Erythroblast (primary cell): ENCODE measurements at regions not wholly inside any gene's neighbourhood (a gene's known extent, or its start where the extent isn't known, plus 50 kb on each side); places are given as distances from the start of the nearest gene placed in this dataset.

ENCODE experiments used
- DNase-seq, 2 experiments: peaks; one replicate each; lab custom pipeline; 2025; lab: John Stamatoyannopoulos, UW
- GATA1 ChIP-seq: IDR thresholded peaks from 2 replicates; pipeline ENCODE4 v1.6.1; 2011; ENCODE audit warnings: low read depth, mild to moderate bottlenecking, control low read depth, low read length, moderate library complexity
- POLR2A ChIP-seq: IDR thresholded peaks from 2 replicates; pipeline ENCODE4 v1.6.1; 2011; ENCODE audit warnings: mild to moderate bottlenecking, low read length

DNA sequence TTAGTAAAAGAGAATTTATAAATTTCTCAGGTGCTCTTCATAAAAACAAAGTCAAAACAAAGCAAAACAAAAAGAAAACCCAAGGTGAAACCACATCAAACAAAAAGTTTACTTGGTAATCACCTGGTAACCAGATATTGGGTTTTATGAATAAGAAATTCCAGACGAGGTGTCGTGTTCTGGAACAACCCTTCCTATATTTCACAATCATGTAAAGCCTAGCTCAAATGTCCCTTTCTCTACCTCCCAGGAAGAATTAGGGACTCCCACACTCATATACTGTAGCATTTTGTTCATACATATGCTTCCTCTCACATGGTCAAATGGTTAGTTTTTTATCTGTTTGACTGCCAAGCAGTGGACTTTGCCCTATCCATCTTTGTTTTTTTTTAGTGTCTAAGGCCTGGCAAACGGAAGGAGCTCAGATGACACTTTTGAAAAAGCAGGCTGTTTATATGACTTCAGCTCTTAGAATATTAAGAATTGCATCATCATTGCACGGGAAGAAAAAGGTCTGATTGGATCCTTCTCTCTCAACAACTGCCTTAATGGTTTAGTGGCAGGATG is 326.7 kb upstream of the TBL1XR1 start:
- no peak for TF ChIP-seq GATA1
- no peak for TF ChIP-seq POLR2A
- no peak for DNase-seq

DNA sequence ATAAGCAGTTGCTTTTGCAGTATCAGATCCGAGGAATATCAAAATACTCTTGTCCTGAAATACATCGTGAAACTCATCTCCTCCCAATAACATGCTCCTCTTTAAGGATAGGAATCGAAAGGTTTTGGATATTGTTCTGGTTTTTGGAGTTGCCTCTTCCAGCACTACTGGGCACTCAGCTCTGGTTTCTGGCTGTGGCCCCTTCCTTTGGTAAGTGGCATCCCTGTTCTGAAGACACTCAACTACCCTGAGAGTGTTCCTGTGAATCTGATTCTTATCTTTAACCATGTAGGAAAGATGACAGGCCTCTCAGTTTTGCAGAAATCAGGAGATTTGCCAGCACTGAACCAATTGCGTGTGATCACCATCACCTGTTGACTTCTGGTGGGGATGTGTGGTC is 327.5 kb upstream of the TBL1XR1 start:
- TF ChIP-seq POLR2A (no peak), GATA1 (no peak)
- DNase-seq, result no peak

DNA sequence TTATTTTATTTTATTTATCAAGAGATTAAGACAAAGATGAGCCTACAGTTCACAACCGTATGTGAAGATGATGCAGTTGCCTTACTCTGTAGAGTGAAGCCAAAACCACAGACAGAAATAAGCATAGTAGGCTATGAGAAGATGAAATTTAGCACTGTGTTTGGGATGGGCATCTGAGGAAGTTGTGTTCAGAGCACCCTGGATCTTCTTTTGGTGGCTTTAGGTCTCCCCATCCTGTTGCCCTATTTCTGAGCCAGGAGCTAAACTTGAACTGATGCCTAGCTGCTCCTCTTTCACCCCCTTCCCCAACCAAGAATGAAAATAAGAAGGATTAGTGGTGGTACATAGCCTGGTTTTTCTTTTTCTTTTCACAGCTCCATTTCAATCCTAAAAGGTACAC is 328.1 kb upstream of the TBL1XR1 start:
- no peak for DNase-seq
- TF ChIP-seq POLR2A, result no peak
- no peak for TF ChIP-seq GATA1

DNA sequence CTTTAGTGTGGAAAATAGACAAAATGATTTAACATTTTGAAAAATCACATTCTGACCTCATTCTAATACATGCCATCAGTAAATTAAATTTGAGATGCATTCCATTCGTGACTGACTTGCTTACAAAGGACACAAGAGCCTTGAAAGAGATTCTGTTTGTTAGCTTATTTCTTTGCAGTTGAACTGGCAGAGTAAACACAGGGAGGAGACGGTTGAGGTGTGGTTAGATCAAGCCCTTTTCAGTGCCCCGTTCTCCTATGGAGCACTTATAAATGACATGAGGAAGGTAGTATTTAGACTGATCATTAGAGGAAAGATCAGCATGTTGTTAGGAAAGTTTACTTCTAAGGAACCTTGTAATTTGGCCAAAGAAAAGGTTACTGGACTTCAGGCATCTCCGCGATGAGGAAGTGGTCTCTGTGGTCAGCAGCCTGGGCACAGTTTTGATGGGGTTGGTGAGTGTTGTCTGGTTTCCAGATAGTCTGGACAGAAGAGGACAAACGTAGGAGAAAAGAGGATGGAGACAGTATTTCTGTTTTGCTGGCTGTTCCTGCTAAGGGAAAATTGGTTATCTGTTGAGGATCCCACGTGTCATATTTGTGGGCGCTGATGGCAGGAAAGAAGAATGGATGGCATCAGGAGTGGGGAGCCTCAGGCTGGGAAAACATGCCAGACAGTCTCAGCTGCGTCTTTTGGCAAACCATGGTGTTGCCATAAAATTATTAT is 328.9 kb upstream of the TBL1XR1 start:
- no peak for DNase-seq
- TF ChIP-seq POLR2A (no peak), GATA1 (no peak)

DNA sequence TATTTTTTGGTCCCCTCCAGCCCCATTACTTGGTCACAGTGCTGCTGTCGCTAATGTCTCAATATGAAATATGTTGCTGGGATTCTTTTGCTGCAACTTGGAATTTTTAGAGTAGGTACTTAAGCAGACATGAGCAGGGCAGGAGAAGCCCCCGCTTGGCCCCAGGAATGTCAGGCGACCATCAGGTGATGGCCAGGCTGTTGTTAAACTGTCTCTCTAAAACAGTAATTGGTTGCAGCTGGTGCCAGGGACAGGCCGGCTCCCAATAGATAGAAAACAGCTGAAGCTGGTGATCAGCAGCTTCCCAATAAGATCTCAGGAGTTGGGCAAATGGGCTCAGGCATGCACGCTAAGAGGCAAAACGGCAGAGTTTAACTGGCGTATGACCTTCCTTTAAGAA is 329.9 kb upstream of the TBL1XR1 start:
- no peak for DNase-seq

DNA sequence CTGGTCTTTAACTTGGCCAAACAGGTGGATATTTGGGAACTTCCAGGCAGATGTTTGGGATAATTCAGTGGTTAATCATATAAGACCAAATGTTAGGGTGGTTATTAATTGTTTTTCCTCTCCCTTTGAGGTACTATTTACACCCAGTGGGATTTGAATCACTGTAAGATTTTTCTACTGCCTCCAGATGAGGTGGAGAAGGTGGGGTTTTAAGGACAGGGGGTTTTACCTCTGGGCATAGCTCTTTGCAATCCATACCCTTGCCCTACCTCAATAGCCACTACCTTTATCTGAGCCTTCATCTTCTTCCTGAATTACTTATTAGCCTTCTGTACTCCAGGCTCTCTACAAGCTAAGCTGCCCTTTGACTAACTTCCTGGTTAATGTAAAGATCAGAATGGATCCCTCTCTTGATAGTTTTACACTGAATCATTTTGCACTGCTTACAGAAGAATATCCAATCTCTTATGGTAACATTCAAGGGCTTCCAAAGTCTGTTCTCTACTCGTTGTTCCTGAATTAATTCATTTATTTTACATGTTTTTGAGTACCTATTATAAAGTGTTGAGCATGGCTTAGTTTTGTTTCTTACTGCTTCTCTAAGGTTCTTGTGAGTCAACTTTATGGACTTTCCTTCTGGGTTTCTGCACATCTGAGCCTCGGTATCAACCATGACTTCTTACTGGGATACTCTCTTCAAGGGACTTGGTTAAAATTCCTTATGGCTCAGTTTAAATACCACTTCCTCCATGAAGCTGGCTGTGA is 331.2 kb upstream of the TBL1XR1 start:
- TF ChIP-seq POLR2A (no peak), GATA1 (no peak)
- DNase-seq, result no peak

More for the DNA sequence above, 329.9 kb upstream of the TBL1XR1 start:
- TF ChIP-seq GATA1 (no peak), POLR2A (no peak)

DNA sequence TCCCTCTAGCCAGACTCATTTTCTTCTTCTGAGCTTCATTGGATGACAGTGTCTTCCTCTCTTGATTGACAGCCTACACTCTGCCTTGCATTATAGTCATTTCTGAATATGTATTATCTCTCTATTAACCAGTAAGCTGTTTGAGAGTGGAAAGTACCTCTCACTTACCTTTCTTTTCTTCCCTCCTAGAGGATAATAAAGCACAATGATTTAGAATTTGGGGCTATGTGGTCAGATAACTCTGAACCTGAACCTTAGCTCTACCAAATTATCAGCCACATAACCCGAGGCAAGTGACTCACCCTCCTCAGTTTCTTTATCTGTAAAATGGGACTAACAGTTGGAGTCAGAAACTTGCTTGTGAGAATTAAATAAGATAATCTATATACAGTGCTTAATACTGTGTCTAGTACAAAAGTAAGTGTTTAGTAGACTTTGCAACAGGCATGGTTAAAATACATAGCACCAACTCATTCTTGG is 331.8 kb upstream of the TBL1XR1 start:
- DNase-seq, result no peak
- TF ChIP-seq POLR2A, result no peak
- no peak for TF ChIP-seq GATA1

DNA sequence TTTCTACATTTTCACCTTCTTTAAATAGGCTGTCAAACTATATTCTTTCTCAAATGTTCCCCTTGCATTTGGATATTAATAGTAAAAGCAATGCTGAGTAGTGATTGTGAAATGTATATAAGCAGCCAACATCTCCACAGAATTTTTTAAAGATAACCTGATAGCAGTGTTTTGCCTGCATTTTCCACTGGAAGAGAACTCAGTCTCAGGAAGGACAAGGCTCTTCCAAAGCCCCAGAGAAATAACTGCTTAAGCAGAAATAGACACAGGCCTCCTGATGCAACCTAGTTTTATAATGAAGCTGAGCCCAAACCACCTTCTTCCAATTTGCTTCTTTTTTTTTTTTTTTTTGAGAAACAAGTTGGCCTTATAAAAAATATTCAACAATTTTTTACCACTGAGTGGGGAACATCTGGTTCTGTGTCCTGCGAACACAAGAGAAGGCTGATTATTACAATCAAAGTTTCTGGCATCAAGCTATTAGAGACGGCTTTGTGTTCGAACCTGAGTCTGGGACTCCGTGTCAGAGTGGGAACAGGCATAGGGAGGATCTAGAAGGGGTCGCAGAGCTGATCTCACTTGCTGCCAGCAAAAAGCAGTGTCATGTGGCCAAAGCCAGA is 332.5 kb upstream of the TBL1XR1 start:
- no peak for DNase-seq

DNA sequence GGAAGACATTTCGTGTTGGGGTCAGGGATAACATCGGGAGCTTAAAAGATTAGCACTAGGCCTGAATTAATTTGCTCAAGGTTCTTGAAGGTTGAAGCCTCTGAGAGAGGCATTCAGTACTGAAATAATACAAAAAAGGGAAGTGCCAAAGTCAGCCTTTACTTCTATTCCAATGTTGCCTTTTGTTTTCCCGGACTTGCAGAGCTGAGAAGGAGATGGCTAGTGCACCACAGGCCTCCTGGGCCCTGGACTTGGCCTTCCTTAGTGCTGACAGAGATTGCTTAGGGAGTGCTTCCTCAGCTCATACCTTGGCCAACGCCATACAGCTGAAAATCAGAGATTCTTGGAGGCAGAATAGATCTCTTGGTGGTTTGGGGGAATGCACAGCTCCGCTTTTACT is 333.6 kb upstream of the TBL1XR1 start:
- no peak for TF ChIP-seq GATA1
- no peak for TF ChIP-seq POLR2A
- DNase-seq, result no peak

More for the DNA sequence above, 332.5 kb upstream of the TBL1XR1 start:
- no peak for TF ChIP-seq POLR2A
- no peak for TF ChIP-seq GATA1

DNA sequence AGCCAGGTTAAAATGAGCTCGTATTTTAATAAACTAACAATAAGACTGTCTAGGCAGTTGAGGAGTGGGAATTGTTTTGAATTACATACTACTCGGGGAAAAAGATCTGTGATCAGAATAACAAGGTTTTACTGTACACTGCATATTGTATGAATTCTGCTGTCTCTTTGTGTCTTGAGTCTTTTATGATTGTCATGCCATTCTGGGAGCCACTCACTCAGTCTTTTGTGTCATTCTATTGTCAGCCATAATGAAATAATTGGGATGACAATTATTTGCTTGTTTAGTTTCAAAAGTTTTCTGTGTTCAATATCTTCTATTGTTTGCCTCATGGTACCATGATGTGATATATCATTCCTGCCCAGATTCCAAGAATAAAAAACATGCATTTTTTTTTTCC is 339.6 kb upstream of the TBL1XR1 start:
- DNase-seq, result no peak
- TF ChIP-seq GATA1 (no peak), POLR2A (no peak)

DNA sequence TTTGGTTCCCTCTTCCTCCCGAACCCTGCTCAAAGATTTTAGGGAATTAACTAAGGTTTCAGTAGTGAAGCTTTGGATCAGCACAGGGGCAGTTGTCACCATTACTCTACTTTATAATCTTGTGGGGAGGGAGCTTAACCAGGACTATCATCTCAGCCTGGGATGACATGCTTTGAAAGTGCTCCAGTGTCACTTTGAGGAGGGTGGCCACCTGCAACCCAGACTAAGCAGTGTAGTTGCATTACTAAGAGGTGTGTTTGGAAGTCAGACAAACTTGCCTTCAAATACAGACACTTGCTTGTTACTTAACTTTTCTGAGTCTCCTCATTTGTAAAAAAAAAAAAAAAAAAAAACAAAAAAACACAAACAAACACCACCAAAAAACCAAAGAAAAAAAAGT is 340.3 kb upstream of the TBL1XR1 start:
- TF ChIP-seq GATA1 (no peak), POLR2A (no peak)
- DNase-seq, result no peak

DNA sequence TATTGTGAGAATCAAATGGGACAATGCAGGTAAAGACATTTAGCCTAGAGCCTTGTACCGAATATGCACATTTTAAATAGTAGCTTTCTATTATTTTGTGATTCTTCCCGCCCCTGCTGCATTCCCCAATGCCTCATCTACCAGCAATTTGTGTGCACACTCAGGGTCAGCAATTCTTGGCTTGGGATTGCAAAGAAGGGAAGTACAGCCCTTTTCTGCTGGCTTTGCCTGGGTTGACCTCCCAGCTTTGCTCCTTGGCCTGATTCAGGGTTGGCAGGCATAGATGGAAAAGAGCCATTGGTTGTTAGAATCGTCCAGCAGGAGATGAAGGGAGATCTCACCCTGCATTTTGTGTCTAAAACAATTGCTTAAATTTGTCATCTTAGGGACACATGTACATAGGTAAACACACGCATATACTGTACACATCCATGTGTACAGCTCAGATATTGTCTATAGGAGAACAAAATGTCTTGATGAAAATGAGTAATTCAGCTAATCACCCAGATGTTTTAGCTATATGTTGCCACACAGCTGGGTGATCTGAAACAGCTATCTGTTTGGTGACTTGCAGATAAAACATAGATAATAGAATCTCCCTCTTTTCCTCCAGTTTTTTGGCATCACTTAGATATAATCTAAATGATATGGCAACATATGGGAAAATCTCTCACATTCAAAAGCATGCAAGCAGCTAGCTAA is 340.9 kb upstream of the TBL1XR1 start:
- DNase-seq, result no peak
- no peak for TF ChIP-seq GATA1
- TF ChIP-seq POLR2A, result no peak
